Keratinocyte (primary cell): ENCODE measurements at regions not wholly inside any gene's neighbourhood (a gene's known extent, or its start where the extent isn't known, plus 50 kb on each side); places are given as distances from the start of the nearest gene placed in this dataset.

Experiments used
- EZH2 ChIP-seq: IDR thresholded peaks from one replicate; pipeline ENCODE4 v1.6.1; 2012; ENCODE audit warnings: inconsistent platforms, mild to moderate bottlenecking, low read length, moderate library complexity
- TF ChIP-seq, protein P1 (sequence below), 3 experiments: IDR thresholded peaks in 1 of 3; conservative IDR thresholded peaks in 1 of 3; optimal IDR thresholded peaks in 1 of 3; 2 replicates in 2 of 3; 3 replicates in 1 of 3; pipeline versions ENCODE3 to v1.5.1; 2011; ENCODE audit warnings: low read length in 3 of 3, mild to moderate bottlenecking in 3 of 3, moderate library complexity in 2 of 3, control low read depth in 1 of 3, inconsistent platforms in 1 of 3; ENCODE audit not compliant: insufficient read depth in 2 of 3; ENCODE audit errors: extremely low read depth in 1 of 3

GRCh38 chr14:35971965-35972630 lies 146.0 kb downstream of the BRMS1L start:
- TF ChIP-seq, protein P1, sequence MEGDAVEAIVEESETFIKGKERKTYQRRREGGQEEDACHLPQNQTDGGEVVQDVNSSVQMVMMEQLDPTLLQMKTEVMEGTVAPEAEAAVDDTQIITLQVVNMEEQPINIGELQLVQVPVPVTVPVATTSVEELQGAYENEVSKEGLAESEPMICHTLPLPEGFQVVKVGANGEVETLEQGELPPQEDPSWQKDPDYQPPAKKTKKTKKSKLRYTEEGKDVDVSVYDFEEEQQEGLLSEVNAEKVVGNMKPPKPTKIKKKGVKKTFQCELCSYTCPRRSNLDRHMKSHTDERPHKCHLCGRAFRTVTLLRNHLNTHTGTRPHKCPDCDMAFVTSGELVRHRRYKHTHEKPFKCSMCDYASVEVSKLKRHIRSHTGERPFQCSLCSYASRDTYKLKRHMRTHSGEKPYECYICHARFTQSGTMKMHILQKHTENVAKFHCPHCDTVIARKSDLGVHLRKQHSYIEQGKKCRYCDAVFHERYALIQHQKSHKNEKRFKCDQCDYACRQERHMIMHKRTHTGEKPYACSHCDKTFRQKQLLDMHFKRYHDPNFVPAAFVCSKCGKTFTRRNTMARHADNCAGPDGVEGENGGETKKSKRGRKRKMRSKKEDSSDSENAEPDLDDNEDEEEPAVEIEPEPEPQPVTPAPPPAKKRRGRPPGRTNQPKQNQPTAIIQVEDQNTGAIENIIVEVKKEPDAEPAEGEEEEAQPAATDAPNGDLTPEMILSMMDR (optimal IDR thresholded peaks at IDR 0.05 in 1 of 3, IDR thresholded peaks at IDR 0.05 in 1 of 3, conservative IDR thresholded peaks at IDR 0.05 in 1 of 3; ENCODE audit: extremely low read depth in 1 of 3, insufficient read depth in 2 of 3, low read length in 3 of 3): no peak
- no peak for TF ChIP-seq EZH2
